ENCODE measurements at regions not wholly inside any gene's neighbourhood (a gene's known extent, or its start where the extent isn't known, plus 50 kb on each side); places are given as distances from the start of the nearest gene placed in this dataset.

DNA sequence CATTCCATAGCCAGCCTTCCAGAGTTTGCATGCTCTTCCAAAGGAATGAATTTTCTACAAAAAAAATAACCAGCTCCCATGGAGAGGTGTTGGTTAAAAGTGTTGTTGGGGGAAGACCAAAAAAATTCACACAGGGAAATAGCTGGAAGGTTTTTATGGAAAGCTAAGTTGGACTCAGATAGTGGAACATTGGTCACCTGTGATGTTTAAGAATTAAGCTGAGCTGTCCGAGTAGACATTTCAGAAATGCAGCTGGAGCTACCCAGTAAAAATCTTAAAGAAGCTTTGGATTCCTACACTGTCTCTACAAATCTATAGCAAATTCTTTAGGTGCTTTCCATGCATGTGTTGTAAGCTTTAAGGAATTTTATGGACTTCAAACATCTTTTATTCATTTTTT lies 155.5 kb downstream of the THBS2 start:
- TF ChIP-seq CTCF (IDR thresholded peaks at IDR 0.05; ENCODE audit: borderline replicate concordance, extremely low read depth, low read length, poor library complexity, severe bottlenecking) (no peak), EZH2 (IDR thresholded peaks at IDR 0.05; ENCODE audit: borderline replicate concordance, low read depth, low read length, severe bottlenecking) (no peak)
